ENCODE measurements at regions not wholly inside any gene's neighbourhood (a gene's known extent, or its start where the extent isn't known, plus 50 kb on each side); places are given as distances from the start of the nearest gene placed in this dataset.

DNA sequence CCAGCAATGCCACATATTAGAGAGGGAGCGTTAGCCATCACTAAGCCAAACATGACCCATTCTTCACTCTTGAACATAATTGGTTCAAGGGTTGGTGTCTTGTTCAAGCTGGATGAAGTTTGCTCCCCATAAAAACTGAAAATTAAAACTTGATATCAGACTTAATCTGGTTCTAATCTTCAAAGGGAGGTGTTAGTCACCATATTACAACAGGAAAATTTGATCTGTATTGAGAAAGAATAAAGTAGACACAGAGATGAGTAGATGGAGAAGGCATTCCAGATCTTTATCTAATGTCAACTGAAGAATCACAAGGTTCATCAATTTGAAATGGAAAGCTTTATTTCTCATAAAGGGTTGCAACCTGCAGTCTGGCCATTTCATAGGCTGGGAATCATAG lies 972.8 kb downstream of the HACE1 start:
- no peak overlapping the region for H2AFZ ChIP-seq (ENCODE audit: control insufficient read depth, low read depth, low read length)
- no peak overlapping the region for H3K27ac ChIP-seq (ENCODE audit: control insufficient read depth, insufficient read depth)
- 0% methylated on average over 1 of the region's 1 CpG for WGBS (ENCODE audit: insufficient coverage, insufficient replicate concordance, low lambda C conversion rate, missing lambda C conversion rate)
- no peaks in the 10 kb centered on the region for H3K4me1 ChIP-seq (ENCODE audit: control insufficient read depth, insufficient read depth, low read length)
- no peaks in the 10 kb centered on the region for H3K9me3 ChIP-seq (replicated peaks; ENCODE audit: control insufficient read depth, insufficient read depth, low read length)
- ChIA-PET CTCF (no interaction called here), POLR2A (no interaction called here), SMC1A (ENCODE audit: uncharacterized antibody, unreplicated experiment) (no interaction called here), RAD21 (ENCODE audit: unreplicated experiment) (no interaction called here)
- FAIRE-seq (no peak), DNase-seq (ENCODE audit: low read depth, low spot score) (no peak), ATAC-seq (no peak)
- H3K79me2 ChIP-seq (ENCODE audit: control insufficient read depth, insufficient read depth, low read length), result no peaks in the 10 kb centered on the region
- H3K4me2 ChIP-seq (ENCODE audit: control insufficient read depth, insufficient read depth), result no peak overlapping the region
- H4K20me1 ChIP-seq (ENCODE audit: control insufficient read depth, insufficient read depth), result no peaks in the 10 kb centered on the region
- no peaks in the 10 kb centered on the region for H3K36me3 ChIP-seq (ENCODE audit: control insufficient read depth in 2 of 2, insufficient read depth in 2 of 2, low read length in 1 of 2)
- no peaks in the 10 kb centered on the region for H3K27me3 ChIP-seq (replicated peaks in 1 of 2; ENCODE audit: control insufficient read depth in 2 of 2, insufficient read depth in 2 of 2, low read length in 1 of 2)
- H3K4me3 ChIP-seq, result no peak overlapping the region
- intact Hi-C loops (cut with micrococcal nuclease; ENCODE audit: unreplicated experiment), result no loop called here
- in situ Hi-C loops (cut with MboI), result no loop called here
- H3K9ac ChIP-seq (ENCODE audit: control insufficient read depth, insufficient read depth, low read length), result no peak overlapping the region
- TF ChIP-seq BRCA1 (IDR thresholded peaks at IDR 0.05; ENCODE audit: low read depth, low read length) (no peak), TBL1XR1 (IDR thresholded peaks at IDR 0.05; ENCODE audit: low read depth, low read length) (no peak), ATF7 (IDR thresholded peaks at IDR 0.05; ENCODE audit: low read depth) (no peak), KAT2A (conservative IDR thresholded peaks at IDR 0.05; ENCODE audit: control insufficient read depth, low read depth, low read length) (no peak), YY1 (IDR thresholded peaks at IDR 0.05; ENCODE audit: low read depth, low read length) (no peak), HDAC2 (IDR thresholded peaks at IDR 0.05) (no peak), ASH2L (IDR thresholded peaks at IDR 0.05; ENCODE audit: borderline replicate concordance, low read depth) (no peak), CHD4 (IDR thresholded peaks at IDR 0.05) (no peak), ZNF207 (IDR thresholded peaks at IDR 0.05; ENCODE audit: borderline replicate concordance) (no peak), MEF2B (IDR thresholded peaks at IDR 0.05; ENCODE audit: partially characterized antibody, poor library complexity, severe bottlenecking) (no peak), TCF3 (IDR thresholded peaks at IDR 0.05; ENCODE audit: borderline replicate concordance, insufficient read depth, low read depth, low read length) (no peak), GATAD2B (conservative IDR thresholded peaks at IDR 0.05; ENCODE audit: low read depth) (no peak), ZSCAN29 (IDR thresholded peaks at IDR 0.05) (no peak), RUNX3 (IDR thresholded peaks at IDR 0.05; ENCODE audit: low read length) (no peak), BHLHE40 (IDR thresholded peaks at IDR 0.05; ENCODE audit: borderline replicate concordance in 1 of 2, low read depth in 2 of 2, low read length in 1 of 2) (no peak), KLF5 (IDR thresholded peaks at IDR 0.05; ENCODE audit: partially characterized antibody) (no peak), SUPT20H (IDR thresholded peaks at IDR 0.05; ENCODE audit: borderline replicate concordance, control insufficient read depth, low read depth, low read length) (no peak), MLLT1 (IDR thresholded peaks at IDR 0.05) (no peak), NKRF (conservative IDR thresholded peaks at IDR 0.05) (no peak)
- TF ChIP-seq, protein P1, sequence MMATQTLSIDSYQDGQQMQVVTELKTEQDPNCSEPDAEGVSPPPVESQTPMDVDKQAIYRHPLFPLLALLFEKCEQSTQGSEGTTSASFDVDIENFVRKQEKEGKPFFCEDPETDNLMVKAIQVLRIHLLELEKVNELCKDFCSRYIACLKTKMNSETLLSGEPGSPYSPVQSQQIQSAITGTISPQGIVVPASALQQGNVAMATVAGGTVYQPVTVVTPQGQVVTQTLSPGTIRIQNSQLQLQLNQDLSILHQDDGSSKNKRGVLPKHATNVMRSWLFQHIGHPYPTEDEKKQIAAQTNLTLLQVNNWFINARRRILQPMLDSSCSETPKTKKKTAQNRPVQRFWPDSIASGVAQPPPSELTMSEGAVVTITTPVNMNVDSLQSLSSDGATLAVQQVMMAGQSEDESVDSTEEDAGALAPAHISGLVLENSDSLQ (IDR thresholded peaks at IDR 0.05), result no peak
- BruUV-seq (replicated peaks), result no TSS peak
